H1 (cell line): ENCODE measurements at regions not wholly inside any gene's neighbourhood (a gene's known extent, or its start where the extent isn't known, plus 50 kb on each side); places are given as distances from the start of the nearest gene placed in this dataset.

Source experiments
- CBX5 ChIP-seq: fragments of 300-800, 300-1000 bp; sonication (generic); IDR thresholded peaks from 2 replicates; pipeline ENCODE4 v1.7.1; 2016; ENCODE audit warnings: antibody characterized with exemption, low read length, low read depth

DNA sequence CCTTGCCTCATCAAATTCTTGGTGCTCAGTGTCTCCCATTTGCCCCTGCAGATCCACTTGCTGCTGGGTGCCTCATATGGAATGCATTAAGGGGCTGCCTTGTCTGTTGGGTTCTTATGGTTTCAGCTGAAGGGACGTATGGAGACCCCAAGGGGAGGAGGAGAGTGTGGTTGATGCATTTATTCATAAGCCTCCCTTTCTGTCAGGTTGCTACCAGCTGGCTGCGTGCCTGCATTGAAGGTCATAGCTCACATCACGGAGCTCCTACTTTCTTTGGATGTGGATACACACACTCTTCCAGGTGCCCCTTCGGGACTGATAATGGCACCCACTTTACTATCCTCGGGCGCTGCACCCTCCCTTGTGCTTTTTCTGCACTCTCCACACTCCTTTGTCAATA, 377.9 kb downstream of the SLC4A3 start (continued):
- no peak for TF ChIP-seq CBX5
